ENCODE measurements at regions not wholly inside any gene's neighbourhood (a gene's known extent, or its start where the extent isn't known, plus 50 kb on each side); places are given as distances from the start of the nearest gene placed in this dataset.

GRCh38 chr18:70503060-70503459, 214.2 kb downstream of the SOCS6 start (continued):
- TF ChIP-seq ZNF671 (CRISPR knock-in tag; IDR thresholded peaks at IDR 0.05) (no peak), FOXJ3 (CRISPR knock-in tag; IDR thresholded peaks at IDR 0.05; ENCODE audit: borderline replicate concordance) (no peak), CBFB (CRISPR knock-in tag; IDR thresholded peaks at IDR 0.05; ENCODE audit: low read depth) (no peak), ZNF532 (CRISPR knock-in tag; IDR thresholded peaks at IDR 0.05; ENCODE audit: borderline replicate concordance) (no peak), OVOL2 (CRISPR knock-in tag; IDR thresholded peaks at IDR 0.05; ENCODE audit: borderline replicate concordance) (no peak), SOX15 (CRISPR knock-in tag; IDR thresholded peaks at IDR 0.05) (no peak)
- TF ChIP-seq, protein P1, sequence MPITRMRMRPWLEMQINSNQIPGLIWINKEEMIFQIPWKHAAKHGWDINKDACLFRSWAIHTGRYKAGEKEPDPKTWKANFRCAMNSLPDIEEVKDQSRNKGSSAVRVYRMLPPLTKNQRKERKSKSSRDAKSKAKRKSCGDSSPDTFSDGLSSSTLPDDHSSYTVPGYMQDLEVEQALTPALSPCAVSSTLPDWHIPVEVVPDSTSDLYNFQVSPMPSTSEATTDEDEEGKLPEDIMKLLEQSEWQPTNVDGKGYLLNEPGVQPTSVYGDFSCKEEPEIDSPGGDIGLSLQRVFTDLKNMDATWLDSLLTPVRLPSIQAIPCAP (CRISPR knock-in tag; IDR thresholded peaks at IDR 0.05), result no peak

DNA sequence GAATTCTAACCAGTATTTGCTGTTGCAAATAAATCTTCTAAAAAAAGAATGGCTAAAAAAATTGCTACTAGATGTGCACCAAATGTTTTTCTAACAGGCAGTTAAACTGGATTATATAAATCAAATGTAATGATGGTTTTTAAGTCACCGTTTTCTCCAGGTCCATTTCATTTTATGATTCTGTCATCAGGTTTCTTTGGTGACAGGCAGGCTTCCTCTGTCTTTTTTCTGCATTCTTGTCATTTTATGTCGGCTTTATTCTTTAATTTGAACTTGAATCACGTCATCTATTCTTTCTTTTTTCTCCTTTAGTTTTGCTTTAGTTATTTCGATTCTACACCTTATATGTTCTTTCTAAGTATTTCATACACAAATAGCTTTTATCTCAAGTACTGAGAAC, 212.5 kb downstream of the SOCS6 start:
- Mint-ChIP-seq H3K4me1 (no peaks in the 10 kb centered on the region), H3K36me3 (peaks cover 18% of the 10 kb centered on the region), H3K9me3 (peaks cover 66% of the 10 kb centered on the region), H3K27ac (no peak overlapping the region), H3K4me3 (no peak overlapping the region), H3K27me3 (ENCODE audit: low read depth) (no peaks in the 10 kb centered on the region)
- ChIA-PET CTCF (no interaction called here), POLR2A (no interaction called here)
- DNase-seq (ENCODE audit: low spot score), result no peak
- TF ChIP-seq, protein P2, sequence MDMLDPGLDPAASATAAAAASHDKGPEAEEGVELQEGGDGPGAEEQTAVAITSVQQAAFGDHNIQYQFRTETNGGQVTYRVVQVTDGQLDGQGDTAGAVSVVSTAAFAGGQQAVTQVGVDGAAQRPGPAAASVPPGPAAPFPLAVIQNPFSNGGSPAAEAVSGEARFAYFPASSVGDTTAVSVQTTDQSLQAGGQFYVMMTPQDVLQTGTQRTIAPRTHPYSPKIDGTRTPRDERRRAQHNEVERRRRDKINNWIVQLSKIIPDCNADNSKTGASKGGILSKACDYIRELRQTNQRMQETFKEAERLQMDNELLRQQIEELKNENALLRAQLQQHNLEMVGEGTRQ (CRISPR knock-in tag; IDR thresholded peaks at IDR 0.05), result no peak
- TF ChIP-seq NFATC4 (CRISPR knock-in tag; IDR thresholded peaks at IDR 0.05) (no peak), RELA (CRISPR knock-in tag; IDR thresholded peaks at IDR 0.05; ENCODE audit: borderline replicate concordance) (no peak), ATF6 (CRISPR knock-in tag; IDR thresholded peaks at IDR 0.05) (no peak), AFF4 (CRISPR knock-in tag; IDR thresholded peaks at IDR 0.05; ENCODE audit: borderline replicate concordance) (no peak), PRRX2 (CRISPR knock-in tag; IDR thresholded peaks at IDR 0.05) (no peak), E2F4 (CRISPR knock-in tag; IDR thresholded peaks at IDR 0.05; ENCODE audit: borderline replicate concordance, low read depth) (no peak)
- TF ChIP-seq, protein P1 (CRISPR knock-in tag; IDR thresholded peaks at IDR 0.05), result no peak
- no peak for ATAC-seq
